ENCODE measurements at regions not wholly inside any gene's neighbourhood (a gene's known extent, or its start where the extent isn't known, plus 50 kb on each side); places are given as distances from the start of the nearest gene placed in this dataset.

DNA sequence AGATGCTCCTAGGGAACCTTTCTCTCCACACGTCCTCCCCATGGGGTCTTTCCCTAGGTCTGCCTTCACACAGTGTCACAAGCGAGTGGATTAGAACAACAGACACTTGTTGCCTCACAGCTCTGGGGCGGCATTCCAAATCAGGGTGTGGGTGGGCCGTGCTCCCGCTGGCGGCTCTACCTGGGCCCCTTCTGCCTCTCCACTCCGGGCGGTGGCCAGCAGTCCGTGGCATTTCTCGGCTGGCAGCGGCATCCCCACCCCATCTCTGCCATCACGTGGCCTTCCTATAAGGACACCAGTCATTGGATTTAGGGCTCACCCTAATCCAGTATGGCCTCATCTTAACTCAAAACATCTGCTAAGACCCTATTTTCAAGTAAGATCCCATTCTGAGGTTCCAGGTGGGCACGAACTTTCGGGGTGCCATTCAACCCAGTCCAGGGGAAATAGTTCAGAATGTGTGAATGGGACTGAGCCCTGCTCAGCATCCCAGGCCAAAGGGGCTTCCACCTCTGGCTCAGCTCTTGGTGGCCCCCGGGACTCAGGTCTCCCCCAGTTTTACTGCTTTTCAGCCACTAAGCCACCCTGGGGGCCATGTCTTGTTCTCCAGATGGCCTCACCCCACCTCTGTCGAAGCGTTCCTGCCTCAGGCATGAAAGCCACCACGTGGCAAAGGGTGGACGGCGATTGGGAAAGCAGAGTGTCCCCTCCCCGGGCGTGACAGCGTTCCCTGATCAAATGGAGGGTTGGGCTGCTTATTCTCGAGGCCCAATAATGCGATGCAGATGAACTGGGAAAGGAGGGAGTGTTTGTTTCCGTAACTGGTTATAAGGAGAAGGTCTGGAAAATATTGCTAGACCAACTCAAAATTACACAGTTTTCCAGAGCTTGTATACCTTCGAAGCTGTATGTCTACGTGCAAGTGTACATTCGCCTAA lies 350.0 kb downstream of the GLRX3 start:
- no peak for TF ChIP-seq POLR2A (IDR thresholded peaks at IDR 0.05; ENCODE audit: low read depth, low read length)
- TF ChIP-seq POLR2AphosphoS5 (IDR thresholded peaks at IDR 0.05; ENCODE audit: low read depth, low read length): no peak
- TF ChIP-seq SPI1 (IDR thresholded peaks at IDR 0.05; ENCODE audit: low read depth, low read length): no peak
